Epithelial cell of proximal tubule (primary cell): ENCODE measurements at regions not wholly inside any gene's neighbourhood (a gene's known extent, or its start where the extent isn't known, plus 50 kb on each side); places are given as distances from the start of the nearest gene placed in this dataset.

Experiments
- DNase-seq: peaks from one replicate; pipeline ENCODE4 v3.0.0-alpha.2; 2011; ENCODE audit warnings: low read depth
- H3K4me3 ChIP-seq: 2 replicates; pipeline ENCODE4 v1.5.1; 2011; ENCODE audit warnings: low read depth, mild to moderate bottlenecking, low read length
- TF ChIP-seq, protein P1 (sequence below): conservative IDR thresholded peaks from 2 replicates; pipeline ENCODE4 v1.5.1; 2012; ENCODE audit warnings: low read depth, mild to moderate bottlenecking, low read length

DNA sequence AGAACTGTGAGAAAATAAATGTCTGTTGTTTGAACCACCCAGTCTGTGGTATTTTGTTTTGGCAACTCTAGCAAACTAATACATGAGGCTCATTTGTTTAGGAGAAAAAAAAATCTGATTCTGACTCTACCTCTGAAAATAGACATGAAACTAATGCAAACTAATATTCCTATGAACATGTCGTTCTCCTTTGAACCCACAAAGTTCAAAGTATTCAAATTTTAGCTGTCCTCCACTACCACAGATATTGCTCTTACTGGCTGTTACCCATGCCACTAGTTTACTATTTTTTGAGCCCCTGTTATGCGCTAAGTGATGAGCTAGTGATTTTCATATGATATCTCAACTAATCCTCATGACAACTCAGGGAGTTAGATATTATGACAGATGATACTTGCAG lies 58.8 kb upstream of the ZNF804B start:
- H3K4me3 ChIP-seq: no peak overlapping the region
- TF ChIP-seq, protein P1, sequence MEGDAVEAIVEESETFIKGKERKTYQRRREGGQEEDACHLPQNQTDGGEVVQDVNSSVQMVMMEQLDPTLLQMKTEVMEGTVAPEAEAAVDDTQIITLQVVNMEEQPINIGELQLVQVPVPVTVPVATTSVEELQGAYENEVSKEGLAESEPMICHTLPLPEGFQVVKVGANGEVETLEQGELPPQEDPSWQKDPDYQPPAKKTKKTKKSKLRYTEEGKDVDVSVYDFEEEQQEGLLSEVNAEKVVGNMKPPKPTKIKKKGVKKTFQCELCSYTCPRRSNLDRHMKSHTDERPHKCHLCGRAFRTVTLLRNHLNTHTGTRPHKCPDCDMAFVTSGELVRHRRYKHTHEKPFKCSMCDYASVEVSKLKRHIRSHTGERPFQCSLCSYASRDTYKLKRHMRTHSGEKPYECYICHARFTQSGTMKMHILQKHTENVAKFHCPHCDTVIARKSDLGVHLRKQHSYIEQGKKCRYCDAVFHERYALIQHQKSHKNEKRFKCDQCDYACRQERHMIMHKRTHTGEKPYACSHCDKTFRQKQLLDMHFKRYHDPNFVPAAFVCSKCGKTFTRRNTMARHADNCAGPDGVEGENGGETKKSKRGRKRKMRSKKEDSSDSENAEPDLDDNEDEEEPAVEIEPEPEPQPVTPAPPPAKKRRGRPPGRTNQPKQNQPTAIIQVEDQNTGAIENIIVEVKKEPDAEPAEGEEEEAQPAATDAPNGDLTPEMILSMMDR: no peak
- DNase-seq: no peak

DNA sequence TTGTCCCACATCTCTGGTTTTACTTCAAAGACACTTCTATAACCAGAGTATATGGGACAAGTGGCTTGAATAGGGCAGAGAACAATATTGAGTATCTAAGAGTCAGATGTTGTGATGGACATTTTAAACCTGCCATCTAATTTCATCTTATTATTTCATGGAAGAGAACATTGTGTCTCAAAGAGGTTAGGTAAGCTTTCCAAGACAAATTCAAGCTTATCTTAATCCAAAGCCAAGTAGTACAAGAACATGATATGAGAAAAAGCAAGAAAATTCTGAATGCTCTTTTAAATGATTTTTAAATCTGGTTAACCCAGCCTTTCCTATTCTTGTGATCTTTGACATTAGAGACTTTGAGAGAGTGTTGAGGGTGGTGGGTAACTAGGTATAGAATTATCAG lies 65.3 kb upstream of the ZNF804B start:
- TF ChIP-seq, protein P1: no peak
- H3K4me3 ChIP-seq: no peak overlapping the region
- DNase-seq: no peak

GRCh38 chr7:88693131-88693530 lies 66.4 kb upstream of the ZNF804B start:
- H3K4me3 ChIP-seq: no peak overlapping the region
- DNase-seq: no peak
- TF ChIP-seq, protein P1: no peak

- TF ChIP-seq, protein P1: no peak
- no peak overlapping the region for H3K4me3 ChIP-seq
- no peak for DNase-seq
These were observed 67.0 kb upstream of the ZNF804B start for GRCh38 chr7:88692493-88692892.

GRCh38 chr7:88689821-88690220 lies 69.7 kb upstream of the ZNF804B start:
- TF ChIP-seq, protein P1: no peak
- no peak for DNase-seq

GRCh38 chr7:88688222-88688621 lies 71.3 kb upstream of the ZNF804B start:
- TF ChIP-seq, protein P1: no peak

More at GRCh38 chr7:88689821-88690220, 69.7 kb upstream of the ZNF804B start:
- H3K4me3 ChIP-seq: no peak overlapping the region

DNA sequence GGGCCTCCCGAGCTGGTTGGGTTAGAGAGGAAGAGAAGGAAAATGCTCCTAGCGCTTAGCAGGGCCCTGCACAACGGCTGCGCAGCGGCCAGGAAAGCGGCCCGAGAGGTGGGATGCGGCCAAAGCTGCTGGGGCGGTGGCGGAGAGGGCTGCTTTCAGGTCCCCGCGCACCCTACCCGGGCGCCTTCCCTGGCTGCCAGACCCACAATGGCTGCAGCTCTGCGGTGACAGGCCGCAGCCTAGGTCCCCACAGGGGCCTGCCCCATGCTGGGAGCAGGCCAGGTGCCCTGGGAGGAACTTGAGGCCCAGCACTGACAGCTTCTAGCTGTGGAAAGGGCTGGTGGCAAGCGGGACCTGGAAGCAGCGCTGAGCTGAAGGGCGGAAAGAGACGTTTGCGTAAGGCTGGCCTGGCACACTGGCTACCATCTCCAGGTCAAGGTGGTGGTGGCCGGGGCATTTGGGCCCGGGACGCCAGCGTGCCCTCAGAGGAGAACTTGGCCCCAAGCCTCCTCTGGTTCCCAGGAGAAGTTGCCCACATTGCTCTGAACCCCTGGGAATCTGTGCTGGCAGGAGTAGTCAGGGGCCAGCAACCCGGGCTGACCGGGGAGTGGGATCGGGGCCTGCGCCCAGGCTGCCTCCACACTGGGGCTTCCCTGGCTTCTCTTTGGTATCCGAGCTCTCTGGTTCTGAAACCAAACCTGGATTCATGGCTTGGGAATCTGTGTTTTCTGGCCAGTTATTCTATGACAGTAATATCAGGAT lies 72.9 kb upstream of the ZNF804B start:
- TF ChIP-seq, protein P1: no peak
- H3K4me3 ChIP-seq: no peak overlapping the region
- DNase-seq: no peak

More at GRCh38 chr7:88688222-88688621, 71.3 kb upstream of the ZNF804B start:
- no peak overlapping the region for H3K4me3 ChIP-seq
- DNase-seq: no peak
